Duodenal mucosa (tissue), 2 donors: ENCODE measurements at regions not wholly inside any gene's neighbourhood (a gene's known extent, or its start where the extent isn't known, plus 50 kb on each side); places are given as distances from the start of the nearest gene placed in this dataset.

Experiments used
- H3K27ac ChIP-seq: one replicate; pipeline ENCODE4 v1.7.0; 2013; ENCODE audit warnings: low read depth, low read length
- H3K27me3 ChIP-seq, 2 donors: one replicate each; pipeline ENCODE4 v1.7.0; 2013; ENCODE audit warnings: low read length in 2 of 2, control low read depth in 1 of 2; ENCODE audit not compliant: insufficient read depth in 2 of 2, control insufficient read depth in 1 of 2
- H3K36me3 ChIP-seq, 2 donors: one replicate each; pipeline ENCODE4 v1.7.0; 2013; ENCODE audit warnings: low read length in 2 of 2, control low read depth in 1 of 2; ENCODE audit not compliant: insufficient read depth in 2 of 2, control insufficient read depth in 1 of 2
- H3K4me1 ChIP-seq, 2 donors: one replicate each; pipeline ENCODE4 v1.7.0; 2013; ENCODE audit warnings: low read length in 2 of 2, control low read depth in 1 of 2; ENCODE audit not compliant: insufficient read depth in 2 of 2, control insufficient read depth in 1 of 2
- H3K4me3 ChIP-seq, 2 donors: one replicate each; pipeline ENCODE4 v1.7.0; 2013; ENCODE audit warnings: low read length in 2 of 2, low read depth in 1 of 2
- H3K9ac ChIP-seq, 2 donors: one replicate each; pipeline ENCODE4 v1.7.0; 2013; ENCODE audit warnings: low read length in 2 of 2, low read depth in 1 of 2
- H3K9me3 ChIP-seq, 2 donors: one replicate each; pipeline ENCODE4 v1.7.0; 2013; ENCODE audit warnings: low read length in 2 of 2, control low read depth in 1 of 2; ENCODE audit not compliant: control insufficient read depth in 1 of 2

DNA sequence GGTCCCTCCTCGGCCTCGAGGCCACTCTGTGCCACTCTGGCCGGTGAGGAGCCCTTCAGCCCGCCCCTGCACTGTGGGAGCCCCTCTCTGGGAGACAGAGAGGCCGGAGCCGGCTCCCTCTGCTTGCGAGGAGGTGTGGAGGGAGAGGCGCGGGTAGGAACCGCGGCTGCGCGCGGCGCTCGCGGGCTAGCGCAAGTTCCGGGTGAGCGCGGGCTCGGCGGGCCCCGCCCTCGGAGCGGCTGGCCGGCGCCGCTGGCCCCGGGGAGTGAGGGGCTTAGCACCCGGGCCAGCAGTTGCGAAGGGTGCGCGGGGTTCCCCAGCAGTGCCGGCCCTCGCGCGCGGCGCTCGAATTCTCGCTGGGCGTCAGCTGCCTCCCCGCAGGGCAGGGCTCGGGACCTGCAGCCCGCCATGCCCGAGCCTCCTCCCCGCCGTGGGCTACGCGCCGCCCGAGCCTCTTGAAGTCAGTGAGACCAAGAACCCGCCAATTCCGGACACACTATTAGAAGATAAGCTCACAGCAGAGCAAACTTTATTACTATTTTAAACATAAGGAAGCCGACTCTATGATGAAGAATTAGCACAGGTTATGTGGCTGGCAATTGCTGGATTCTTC lies 825.8 kb upstream of the FANCL start:
- Histone ChIP-seq H3K4me1 (no peaks in the 10 kb centered on the region), H3K36me3 (no peaks in the 10 kb centered on the region), H3K9me3 (no peaks in the 10 kb centered on the region), H3K9ac (no peak overlapping the region), H3K27me3 (no peaks in the 10 kb centered on the region), H3K27ac (no peak overlapping the region), H3K4me3 (no peak overlapping the region)

DNA sequence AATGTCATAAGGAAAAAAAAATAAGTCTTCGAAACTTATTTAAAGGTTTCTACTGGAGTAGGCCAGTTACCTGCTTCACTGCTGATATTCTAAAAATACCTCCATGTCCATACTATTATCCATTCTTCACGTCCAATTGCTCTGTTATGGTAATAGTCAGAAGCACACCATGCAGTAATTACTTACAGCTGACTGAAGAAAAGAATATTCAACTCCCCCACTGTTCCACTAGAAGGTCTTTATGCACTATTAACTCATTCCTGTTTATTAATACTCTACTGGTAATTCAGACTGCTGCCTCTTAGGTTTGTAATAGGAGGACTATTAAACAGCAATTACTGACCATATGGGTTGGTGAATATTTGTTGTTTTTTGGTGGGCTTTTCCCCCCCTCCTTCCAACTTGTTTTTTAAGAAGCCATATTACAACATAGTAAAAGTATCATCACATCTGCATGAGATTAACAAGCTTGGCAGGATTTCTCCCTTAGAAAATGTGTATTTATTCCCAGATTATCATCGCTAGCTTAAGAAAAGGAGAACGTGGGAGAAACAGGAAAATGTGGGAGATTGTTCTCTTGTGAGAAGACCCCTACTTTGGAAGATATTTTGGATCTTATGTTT lies 806.4 kb upstream of the FANCL start:
- no peaks in the 10 kb centered on the region for H3K36me3 ChIP-seq
- no peak overlapping the region for H3K27ac ChIP-seq
- no peaks in the 10 kb centered on the region for H3K9me3 ChIP-seq
- H3K4me3 ChIP-seq = no peak overlapping the region
- H3K9ac ChIP-seq = no peak overlapping the region
- no peaks in the 10 kb centered on the region for H3K27me3 ChIP-seq
- no peaks in the 10 kb centered on the region for H3K4me1 ChIP-seq

DNA sequence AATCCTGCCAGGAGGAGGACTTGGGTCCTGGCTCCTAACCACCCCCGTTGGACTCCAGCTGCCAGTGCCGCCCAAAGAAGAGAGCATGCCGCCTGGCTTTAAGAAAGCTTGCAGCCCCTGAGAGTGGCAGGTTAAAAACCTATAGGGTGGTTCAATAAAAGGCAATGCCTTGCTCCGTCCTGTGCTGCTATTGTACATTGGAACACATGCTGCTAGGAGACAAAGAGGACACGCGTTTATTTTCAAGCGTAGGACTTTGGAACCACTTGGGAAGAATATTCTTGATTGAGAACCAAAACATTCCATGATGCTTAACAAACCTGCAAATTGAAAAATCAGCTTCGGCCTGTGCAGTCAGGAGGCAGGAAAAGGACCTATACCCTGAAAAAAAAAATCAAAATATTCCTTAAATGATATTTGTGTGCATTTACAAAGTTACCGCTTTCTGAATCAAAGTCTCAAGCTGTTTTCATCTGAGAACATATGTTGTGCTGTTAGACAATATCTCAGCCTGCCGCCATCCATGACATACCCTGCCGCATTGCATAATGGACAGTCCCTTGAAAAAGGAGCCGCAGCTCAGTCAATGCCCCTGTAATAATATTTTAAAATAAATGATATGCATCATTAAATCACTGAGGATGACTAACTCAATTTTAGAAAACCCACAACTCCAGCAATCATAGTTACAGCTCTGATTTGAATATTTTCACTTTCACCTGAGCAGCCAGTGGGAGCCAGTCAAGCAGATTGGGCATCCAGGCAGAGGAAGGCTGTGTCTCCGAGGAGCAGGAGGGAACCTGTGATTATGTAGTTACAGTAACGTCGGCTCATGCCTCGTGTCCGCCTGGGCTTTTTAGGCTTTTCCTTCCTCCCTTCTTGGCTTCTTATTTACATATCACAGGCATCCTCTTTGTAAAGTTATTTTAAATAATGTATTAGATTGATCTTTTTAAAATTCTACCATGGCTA lies 805.6 kb upstream of the FANCL start:
- Histone ChIP-seq H3K9ac (no peak overlapping the region), H3K4me1 (no peaks in the 10 kb centered on the region), H3K36me3 (no peaks in the 10 kb centered on the region), H3K9me3 (no peaks in the 10 kb centered on the region), H3K27me3 (no peaks in the 10 kb centered on the region), H3K4me3 (no peak overlapping the region), H3K27ac (no peak overlapping the region)

GRCh38 chr2:59044736-59045135 lies 803.6 kb upstream of the FANCL start:
- Histone ChIP-seq H3K4me3 (no peak overlapping the region), H3K9me3 (no peaks in the 10 kb centered on the region), H3K9ac (no peak overlapping the region), H3K27ac (no peak overlapping the region), H3K4me1 (no peaks in the 10 kb centered on the region), H3K27me3 (no peaks in the 10 kb centered on the region), H3K36me3 (no peaks in the 10 kb centered on the region)

DNA sequence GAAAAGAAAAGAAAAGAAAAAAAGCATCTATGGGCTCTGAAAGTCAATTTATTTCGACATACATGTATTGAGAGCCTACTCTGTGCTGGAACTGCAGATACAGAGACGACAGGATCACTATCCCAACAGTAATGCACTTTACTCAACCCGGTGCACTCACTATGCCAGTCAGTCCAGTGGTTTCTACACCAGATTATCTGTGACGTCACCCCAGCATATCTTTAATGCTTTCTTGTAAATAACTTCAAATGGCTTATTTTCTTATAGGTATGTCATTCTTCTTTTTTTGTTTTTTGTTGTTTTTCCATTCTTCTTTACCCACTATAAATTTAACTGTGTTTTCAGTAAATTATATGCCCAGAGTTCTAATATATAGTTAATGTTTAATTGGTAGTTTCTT lies 800.0 kb upstream of the FANCL start:
- H3K27me3 ChIP-seq = no peaks in the 10 kb centered on the region
- H3K9me3 ChIP-seq = no peaks in the 10 kb centered on the region
- H3K4me3 ChIP-seq = no peak overlapping the region
- no peak overlapping the region for H3K27ac ChIP-seq
- H3K36me3 ChIP-seq = no peaks in the 10 kb centered on the region
- H3K4me1 ChIP-seq = no peaks in the 10 kb centered on the region
- no peak overlapping the region for H3K9ac ChIP-seq

GRCh38 chr2:59034837-59035236 lies 793.7 kb upstream of the FANCL start:
- no peaks in the 10 kb centered on the region for H3K36me3 ChIP-seq
- H3K4me1 ChIP-seq = no peaks in the 10 kb centered on the region
- no peak overlapping the region for H3K27ac ChIP-seq
- no peaks in the 10 kb centered on the region for H3K27me3 ChIP-seq
- H3K9ac ChIP-seq = no peak overlapping the region
- H3K9me3 ChIP-seq = no peaks in the 10 kb centered on the region
- no peak overlapping the region for H3K4me3 ChIP-seq

DNA sequence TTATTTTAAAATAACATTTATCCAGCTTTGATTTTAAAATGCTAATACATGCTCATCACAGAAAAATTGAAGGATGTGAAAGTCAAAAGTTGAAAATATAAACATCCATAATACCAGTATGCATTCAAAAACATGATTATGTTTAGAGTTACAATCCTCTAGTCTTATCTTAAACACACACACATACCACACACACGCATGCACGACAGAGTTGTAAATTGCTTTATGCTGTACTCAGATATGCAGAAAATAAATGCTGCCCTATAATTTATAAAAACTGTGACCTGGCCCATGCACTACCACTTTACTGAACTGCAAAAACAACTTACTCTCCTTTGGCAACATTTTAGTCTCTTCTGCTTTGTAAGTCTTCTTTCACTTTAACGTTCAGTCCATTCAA lies 793.0 kb upstream of the FANCL start:
- Histone ChIP-seq H3K9ac (no peak overlapping the region), H3K27me3 (no peaks in the 10 kb centered on the region), H3K4me3 (no peak overlapping the region), H3K27ac (no peak overlapping the region), H3K4me1 (no peaks in the 10 kb centered on the region), H3K36me3 (no peaks in the 10 kb centered on the region), H3K9me3 (no peaks in the 10 kb centered on the region)

GRCh38 chr2:59033661-59034060 lies 792.5 kb upstream of the FANCL start:
- Histone ChIP-seq H3K4me3 (no peak overlapping the region), H3K27ac (no peak overlapping the region), H3K9me3 (no peaks in the 10 kb centered on the region), H3K9ac (no peak overlapping the region), H3K4me1 (no peaks in the 10 kb centered on the region), H3K36me3 (no peaks in the 10 kb centered on the region), H3K27me3 (no peaks in the 10 kb centered on the region)

- Histone ChIP-seq H3K9ac (no peak overlapping the region), H3K27ac (no peak overlapping the region), H3K27me3 (no peaks in the 10 kb centered on the region), H3K36me3 (no peaks in the 10 kb centered on the region), H3K4me1 (no peaks in the 10 kb centered on the region), H3K4me3 (no peak overlapping the region), H3K9me3 (no peaks in the 10 kb centered on the region)
Measured at GRCh38 chr2:59032499-59032898, 791.4 kb upstream of the FANCL start.

GRCh38 chr2:59029058-59029457 lies 787.9 kb upstream of the FANCL start:
- Histone ChIP-seq H3K4me3 (no peak overlapping the region), H3K27me3 (no peaks in the 10 kb centered on the region), H3K4me1 (no peaks in the 10 kb centered on the region), H3K27ac (no peak overlapping the region), H3K36me3 (no peaks in the 10 kb centered on the region), H3K9ac (no peak overlapping the region), H3K9me3 (no peaks in the 10 kb centered on the region)
